ENCODE measurements at regions not wholly inside any gene's neighbourhood (a gene's known extent, or its start where the extent isn't known, plus 50 kb on each side); places are given as distances from the start of the nearest gene placed in this dataset.

GRCh38 chr6:44701637-44702101 is 314.2 kb downstream of the CDC5L start:
- TF ChIP-seq EP300 (IDR thresholded peaks at IDR 0.05; ENCODE audit: borderline replicate concordance) = no peak
- TF ChIP-seq TEAD4 (IDR thresholded peaks at IDR 0.05) = no peak
- TF ChIP-seq REST (IDR thresholded peaks at IDR 0.05; ENCODE audit: low read depth) = no peak
- no peak for TF ChIP-seq TCF12 (IDR thresholded peaks at IDR 0.05; ENCODE audit: low read depth)
- TF ChIP-seq RAD21 (IDR thresholded peaks at IDR 0.05; ENCODE audit: low read depth) = no peak
- TF ChIP-seq TAF1 (IDR thresholded peaks at IDR 0.05; ENCODE audit: low read depth) = no peak
- TF ChIP-seq YY1 (IDR thresholded peaks at IDR 0.05; ENCODE audit: low read depth) = no peak
- no peak for TF ChIP-seq NFIC (IDR thresholded peaks at IDR 0.05)
- no peak for TF ChIP-seq CEBPB (IDR thresholded peaks at IDR 0.05)
